HEK293T (cell line): ENCODE measurements at regions not wholly inside any gene's neighbourhood (a gene's known extent, or its start where the extent isn't known, plus 50 kb on each side); places are given as distances from the start of the nearest gene placed in this dataset.

Experiments used
- ARNT ChIP-seq: fragments of 450-650 bp; IDR thresholded peaks from 2 replicates; pipeline ENCODE4 v1.6.1; 2017; ENCODE audit warnings: mild to moderate bottlenecking
- BHLHE40 ChIP-seq: fragments of 450-650 bp; IDR thresholded peaks from 2 replicates; pipeline ENCODE4 v1.6.1; 2016; ENCODE audit warnings: mild to moderate bottlenecking, moderate library complexity, borderline replicate concordance
- ELF4 ChIP-seq: fragments of 450-650 bp; IDR thresholded peaks from 2 replicates; pipeline ENCODE4 v1.6.1; 2017; ENCODE audit warnings: antibody characterized with exemption
- FOXM1 ChIP-seq: fragments of 450-650 bp; IDR thresholded peaks from 2 replicates; pipeline ENCODE4 v1.6.1; 2017; ENCODE audit warnings: mild to moderate bottlenecking, borderline replicate concordance
- HDGF ChIP-seq: fragments of 450-650 bp; IDR thresholded peaks from 2 replicates; pipeline ENCODE4 v1.6.1; 2017; ENCODE audit warnings: antibody characterized with exemption, borderline replicate concordance
- L3MBTL2 ChIP-seq: fragments of 450-650 bp; conservative IDR thresholded peaks from 2 replicates; pipeline ENCODE4 v1.6.1; 2016; ENCODE audit warnings: mild to moderate bottlenecking
- SP1 ChIP-seq: fragments of 450-650 bp; IDR thresholded peaks from 2 replicates; pipeline ENCODE4 v1.6.1; 2017
- SUZ12 ChIP-seq: fragments of 450-650 bp; IDR thresholded peaks from 2 replicates; pipeline ENCODE4 v1.6.1; 2016; ENCODE audit warnings: mild to moderate bottlenecking
- TARDBP ChIP-seq: fragments of 450-650 bp; IDR thresholded peaks from 2 replicates; pipeline ENCODE4 v1.6.1; 2016
- ZNF384 ChIP-seq: fragments of 450-650 bp; IDR thresholded peaks from 2 replicates; pipeline ENCODE4 v1.6.1; 2016

DNA sequence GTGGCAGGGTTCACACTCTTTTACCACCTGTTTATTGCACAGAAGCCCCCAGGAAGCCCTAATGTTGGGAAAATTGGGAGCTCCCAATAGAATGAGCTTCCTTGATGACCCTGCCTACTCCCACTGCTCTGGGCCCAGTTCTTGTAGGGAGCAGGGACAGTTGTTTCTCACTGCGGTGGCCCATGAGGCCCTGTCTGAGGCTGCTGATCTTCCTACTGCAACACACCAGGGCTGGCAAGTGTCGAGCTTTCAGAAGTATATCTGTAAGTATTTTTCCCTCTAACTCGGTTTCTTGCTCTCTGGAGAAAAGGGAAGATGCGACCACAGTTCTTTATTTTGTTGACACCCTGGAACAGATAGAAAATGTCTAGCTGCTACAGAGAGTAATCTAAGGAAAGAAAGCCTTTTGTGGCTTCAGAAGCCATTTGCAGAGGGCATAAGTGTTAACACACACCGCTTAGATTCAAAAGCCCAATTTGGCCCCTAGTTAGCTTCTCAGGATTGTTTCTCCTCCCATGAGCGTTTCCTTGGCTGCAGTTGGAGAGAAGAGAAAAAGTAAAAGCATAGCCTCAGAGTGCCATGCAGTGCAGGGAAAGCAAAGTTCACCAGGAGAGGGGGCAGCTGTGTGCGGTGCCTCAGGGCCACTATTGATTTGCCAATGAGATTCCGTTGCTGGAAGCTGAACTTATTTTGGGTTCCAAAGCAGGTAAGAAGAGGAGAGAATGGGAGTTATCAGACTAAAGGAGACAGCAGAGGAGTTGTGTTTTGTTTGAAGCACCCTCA lies 102.6 kb downstream of the SELENOF start:
- no peak for TF ChIP-seq L3MBTL2
- no peak for TF ChIP-seq ELF4
- no peak for TF ChIP-seq FOXM1
- no peak for TF ChIP-seq ARNT
- TF ChIP-seq ZNF384, result no peak
- no peak for TF ChIP-seq TARDBP
- no peak for TF ChIP-seq SP1
- TF ChIP-seq SUZ12, result no peak
- TF ChIP-seq BHLHE40, result no peak
- TF ChIP-seq HDGF, result no peak
